ENCODE measurements at regions not wholly inside any gene's neighbourhood (a gene's known extent, or its start where the extent isn't known, plus 50 kb on each side); places are given as distances from the start of the nearest gene placed in this dataset.

GRCh38 chrX:7318241-7318640 is 170.3 kb upstream of the PUDP start:
- Mint-ChIP-seq H3K27me3 (no peaks in the 10 kb centered on the region), H3K4me1 (no peaks in the 10 kb centered on the region), H3K4me3 (no peak overlapping the region), H3K9me3 (no peaks in the 10 kb centered on the region), H3K36me3 (ENCODE audit: low read depth) (no peaks in the 10 kb centered on the region), H3K27ac (no peak overlapping the region)
- CTCF ChIA-PET: interaction anchor here (1.3 kb wide), 1 partner anchor 12 kb away, joined by 3 read pairs; no protein-coding TSS in a partner anchor
- POLR2A ChIA-PET: no interaction called here
- no peak for DNase-seq

- Mint-ChIP-seq H3K4me3 (no peak overlapping the region), H3K4me1 (no peaks in the 10 kb centered on the region), H3K27me3 (no peaks in the 10 kb centered on the region), H3K36me3 (ENCODE audit: low read depth) (no peaks in the 10 kb centered on the region), H3K9me3 (no peaks in the 10 kb centered on the region), H3K27ac (no peak overlapping the region)
- no peak for DNase-seq
- ChIA-PET POLR2A (no interaction called here), CTCF (no interaction called here)
Observed at GRCh38 chrX:7316887-7317286, 168.9 kb upstream of the PUDP start.

- H3K27me3 Mint-ChIP-seq: no peaks in the 10 kb centered on the region
- ChIA-PET POLR2A (no interaction called here), CTCF (no interaction called here)
- H3K36me3 Mint-ChIP-seq (ENCODE audit: low read depth): no peaks in the 10 kb centered on the region
- H3K9me3 Mint-ChIP-seq: no peaks in the 10 kb centered on the region
- no peaks in the 10 kb centered on the region for H3K4me1 Mint-ChIP-seq
- DNase-seq: no peak
- H3K4me3 Mint-ChIP-seq: no peak overlapping the region
- H3K27ac Mint-ChIP-seq: no peak overlapping the region
Observed at GRCh38 chrX:7316280-7316679, 168.3 kb upstream of the PUDP start.

GRCh38 chrX:7314425-7314824 is 166.5 kb upstream of the PUDP start:
- H3K9me3 Mint-ChIP-seq: no peaks in the 10 kb centered on the region
- no peak for DNase-seq
- H3K4me1 Mint-ChIP-seq: no peaks in the 10 kb centered on the region
- H3K27ac Mint-ChIP-seq: no peak overlapping the region
- CTCF ChIA-PET: no interaction called here
- no peaks in the 10 kb centered on the region for H3K27me3 Mint-ChIP-seq
- no peaks in the 10 kb centered on the region for H3K36me3 Mint-ChIP-seq (ENCODE audit: low read depth)
- no peak overlapping the region for H3K4me3 Mint-ChIP-seq
- POLR2A ChIA-PET: no interaction called here

- Mint-ChIP-seq H3K4me1 (no peaks in the 10 kb centered on the region), H3K9me3 (no peaks in the 10 kb centered on the region)
Observed at GRCh38 chrX:7307720-7308119, 159.8 kb upstream of the PUDP start.

GRCh38 chrX:7294483-7294882 is 146.5 kb upstream of the PUDP start:
- no peaks in the 10 kb centered on the region for H3K27me3 Mint-ChIP-seq
- no peaks in the 10 kb centered on the region for H3K9me3 Mint-ChIP-seq
- H3K36me3 Mint-ChIP-seq (ENCODE audit: low read depth): no peaks in the 10 kb centered on the region
- no peaks in the 10 kb centered on the region for H3K4me1 Mint-ChIP-seq
- POLR2A ChIA-PET: no interaction called here
- no peak for DNase-seq
- no peak overlapping the region for H3K27ac Mint-ChIP-seq
- CTCF ChIA-PET: interaction anchor here (1.0 kb wide), 1 partner anchor 26 kb away, joined by 3 read pairs; no protein-coding TSS in a partner anchor
- H3K4me3 Mint-ChIP-seq: no peak overlapping the region

More at GRCh38 chrX:7307720-7308119, 159.8 kb upstream of the PUDP start:
- ChIA-PET CTCF (no interaction called here), POLR2A (interaction anchor here (0.7 kb wide), 1 partner anchor 622 kb away, joined by 4 read pairs; no protein-coding TSS in a partner anchor)
- no peak for DNase-seq
- H3K27ac Mint-ChIP-seq: no peak overlapping the region
- H3K4me3 Mint-ChIP-seq: no peak overlapping the region
- H3K27me3 Mint-ChIP-seq: no peaks in the 10 kb centered on the region
- peaks cover 3% of the 10 kb centered on the region for H3K36me3 Mint-ChIP-seq (ENCODE audit: low read depth)

GRCh38 chrX:7286168-7286837 is 138.3 kb upstream of the PUDP start:
- no peak overlapping the region for H3K4me3 Mint-ChIP-seq
- H3K27me3 Mint-ChIP-seq: no peaks in the 10 kb centered on the region
- no peak for DNase-seq
- H3K27ac Mint-ChIP-seq: no peak overlapping the region
- H3K4me1 Mint-ChIP-seq: no peaks in the 10 kb centered on the region
- ChIA-PET CTCF (no interaction called here), POLR2A (no interaction called here)
- no peaks in the 10 kb centered on the region for H3K9me3 Mint-ChIP-seq
- H3K36me3 Mint-ChIP-seq (ENCODE audit: low read depth): no peaks in the 10 kb centered on the region

- no peaks in the 10 kb centered on the region for H3K36me3 Mint-ChIP-seq (ENCODE audit: low read depth)
- no peak overlapping the region for H3K27ac Mint-ChIP-seq
- DNase-seq: no peak
- no peaks in the 10 kb centered on the region for H3K27me3 Mint-ChIP-seq
- no peaks in the 10 kb centered on the region for H3K9me3 Mint-ChIP-seq
- no peaks in the 10 kb centered on the region for H3K4me1 Mint-ChIP-seq
- no peak overlapping the region for H3K4me3 Mint-ChIP-seq
- CTCF ChIA-PET: no interaction called here
- POLR2A ChIA-PET: no interaction called here
Observed at GRCh38 chrX:7285765-7286164, 137.8 kb upstream of the PUDP start.

GRCh38 chrX:7283741-7284140 is 135.8 kb upstream of the PUDP start:
- Mint-ChIP-seq H3K27ac (no peak overlapping the region), H3K36me3 (ENCODE audit: low read depth) (no peaks in the 10 kb centered on the region), H3K9me3 (no peaks in the 10 kb centered on the region), H3K4me1 (no peaks in the 10 kb centered on the region), H3K4me3 (no peak overlapping the region), H3K27me3 (no peaks in the 10 kb centered on the region)
- CTCF ChIA-PET: interaction anchor here (1.4 kb wide), 1 partner anchor 70 kb away, joined by 3 read pairs; no protein-coding TSS in a partner anchor
- POLR2A ChIA-PET: no interaction called here
- no peak for DNase-seq

- no peaks in the 10 kb centered on the region for H3K27me3 Mint-ChIP-seq
- POLR2A ChIA-PET: no interaction called here
Observed at GRCh38 chrX:7280520-7280919, 132.6 kb upstream of the PUDP start.

GRCh38 chrX:7272346-7272745 is 124.4 kb upstream of the PUDP start:
- H3K27me3 Mint-ChIP-seq: no peaks in the 10 kb centered on the region
- H3K27ac Mint-ChIP-seq: no peak overlapping the region
- no peaks in the 10 kb centered on the region for H3K9me3 Mint-ChIP-seq
- ChIA-PET CTCF (no interaction called here), POLR2A (no interaction called here)
- no peaks in the 10 kb centered on the region for H3K36me3 Mint-ChIP-seq (ENCODE audit: low read depth)
- no peak overlapping the region for H3K4me3 Mint-ChIP-seq
- no peaks in the 10 kb centered on the region for H3K4me1 Mint-ChIP-seq
- DNase-seq: no peak

More at GRCh38 chrX:7280520-7280919, 132.6 kb upstream of the PUDP start:
- Mint-ChIP-seq H3K36me3 (ENCODE audit: low read depth) (no peaks in the 10 kb centered on the region), H3K9me3 (no peaks in the 10 kb centered on the region), H3K27ac (no peak overlapping the region), H3K4me3 (no peak overlapping the region), H3K4me1 (no peaks in the 10 kb centered on the region)
- CTCF ChIA-PET: no interaction called here
- DNase-seq: no peak

GRCh38 chrX:7270933-7271332 is 123.0 kb upstream of the PUDP start:
- CTCF ChIA-PET: no interaction called here
- no peak overlapping the region for H3K4me3 Mint-ChIP-seq
- no peaks in the 10 kb centered on the region for H3K9me3 Mint-ChIP-seq
- POLR2A ChIA-PET: no interaction called here
- DNase-seq: no peak
- H3K27me3 Mint-ChIP-seq: no peaks in the 10 kb centered on the region
- H3K4me1 Mint-ChIP-seq: no peaks in the 10 kb centered on the region
- H3K27ac Mint-ChIP-seq: no peak overlapping the region
- no peaks in the 10 kb centered on the region for H3K36me3 Mint-ChIP-seq (ENCODE audit: low read depth)

GRCh38 chrX:7269991-7270390 is 122.0 kb upstream of the PUDP start:
- Mint-ChIP-seq H3K9me3 (no peaks in the 10 kb centered on the region), H3K27me3 (no peaks in the 10 kb centered on the region), H3K27ac (no peak overlapping the region), H3K4me1 (no peaks in the 10 kb centered on the region), H3K36me3 (ENCODE audit: low read depth) (no peaks in the 10 kb centered on the region), H3K4me3 (no peak overlapping the region)
- ChIA-PET CTCF (no interaction called here), POLR2A (no interaction called here)
- DNase-seq: no peak

- Mint-ChIP-seq H3K27ac (no peak overlapping the region), H3K27me3 (no peaks in the 10 kb centered on the region), H3K4me1 (no peaks in the 10 kb centered on the region), H3K9me3 (no peaks in the 10 kb centered on the region), H3K36me3 (ENCODE audit: low read depth) (no peaks in the 10 kb centered on the region), H3K4me3 (no peak overlapping the region)
- CTCF ChIA-PET: no interaction called here
- POLR2A ChIA-PET: no interaction called here
- no peak for DNase-seq
Observed at GRCh38 chrX:7269589-7269988, 121.6 kb upstream of the PUDP start.
